ENCODE measurements at regions not wholly inside any gene's neighbourhood (a gene's known extent, or its start where the extent isn't known, plus 50 kb on each side); places are given as distances from the start of the nearest gene placed in this dataset.

- TF ChIP-seq CTCF (IDR thresholded peaks at IDR 0.05; ENCODE audit: poor library complexity) (no peak), EZH2phosphoT487 (IDR thresholded peaks at IDR 0.05; ENCODE audit: low read depth, severe bottlenecking, unreplicated experiment) (no peak), EZH2 (IDR thresholded peaks at IDR 0.05; ENCODE audit: borderline replicate concordance) (no peak)
- peak overlapping the region; percentile 27 for H3K4me2 ChIP-seq
Measured at GRCh38 chrX:115399306-115399705, 109.8 kb downstream of the LUZP4 start.

DNA sequence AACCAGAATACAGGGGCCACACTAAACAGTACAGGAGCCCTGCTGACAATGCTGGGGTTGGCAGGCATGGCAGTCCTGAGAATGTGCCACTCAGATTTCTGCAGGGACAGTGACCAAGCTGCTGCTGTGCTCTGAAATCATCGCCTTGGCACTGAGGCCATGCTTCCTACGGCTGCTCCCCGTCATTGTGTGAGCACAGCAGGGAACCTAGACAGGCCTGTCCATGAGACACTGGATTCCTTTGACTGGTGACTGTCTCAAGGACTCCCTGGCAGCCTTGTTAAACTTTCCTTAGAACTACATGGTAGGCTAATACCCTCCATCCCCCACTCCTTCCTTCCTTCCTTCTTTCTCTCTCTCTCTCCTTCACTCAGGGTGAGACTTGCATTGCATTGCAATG lies 111.4 kb downstream of the LUZP4 start:
- Histone ChIP-seq H3K27ac (no peak overlapping the region), H2AFZ (no peak overlapping the region), H3K4me2 (no peak overlapping the region), H3K9me3 (ENCODE audit: low read depth) (no peaks in the 10 kb centered on the region), H4K20me1 (ENCODE audit: insufficient read depth, poor library complexity, severe bottlenecking) (no peaks in the 10 kb centered on the region), H3K9me2 (replicated peaks; ENCODE audit: insufficient read depth) (no peaks in the 10 kb centered on the region), H3K27me3 (no peaks in the 10 kb centered on the region), H3K4me1 (ENCODE audit: insufficient read depth) (no peaks in the 10 kb centered on the region), H3K79me2 (no peaks in the 10 kb centered on the region), H3K36me3 (replicated peaks; ENCODE audit: insufficient read depth, low read depth) (no peaks in the 10 kb centered on the region), H3K4me3 (no peak overlapping the region)
- TF ChIP-seq EZH2phosphoT487 (IDR thresholded peaks at IDR 0.05; ENCODE audit: low read depth, severe bottlenecking, unreplicated experiment) = no peak
- TF ChIP-seq EZH2 (IDR thresholded peaks at IDR 0.05; ENCODE audit: borderline replicate concordance) = no peak
- no peak for TF ChIP-seq CTCF (IDR thresholded peaks at IDR 0.05; ENCODE audit: poor library complexity)
- no peak for DNase-seq (ENCODE audit: low spot score)
- WGBS (ENCODE audit: low lambda C conversion rate, missing lambda C conversion rate) = 91% methylated on average over 3 of the region's 3 CpGs

More at GRCh38 chrX:115399306-115399705, 109.8 kb downstream of the LUZP4 start:
- H3K9me2 ChIP-seq (replicated peaks; ENCODE audit: insufficient read depth) = no peaks in the 10 kb centered on the region
- no peaks in the 10 kb centered on the region for H3K27me3 ChIP-seq
- no peaks in the 10 kb centered on the region for H3K36me3 ChIP-seq (replicated peaks; ENCODE audit: insufficient read depth, low read depth)
- no peaks in the 10 kb centered on the region for H3K4me1 ChIP-seq (ENCODE audit: insufficient read depth)
- no peaks in the 10 kb centered on the region for H3K79me2 ChIP-seq
- no peaks in the 10 kb centered on the region for H3K9me3 ChIP-seq (ENCODE audit: low read depth)
- no peak for DNase-seq (ENCODE audit: low spot score)
- no peak overlapping the region for H2AFZ ChIP-seq
- WGBS (ENCODE audit: low lambda C conversion rate, missing lambda C conversion rate) = 91% methylated on average over 2 of the region's 2 CpGs
- no peak overlapping the region for H3K4me3 ChIP-seq
- H3K27ac ChIP-seq = no peak overlapping the region
- H4K20me1 ChIP-seq (ENCODE audit: insufficient read depth, poor library complexity, severe bottlenecking) = no peaks in the 10 kb centered on the region

DNA sequence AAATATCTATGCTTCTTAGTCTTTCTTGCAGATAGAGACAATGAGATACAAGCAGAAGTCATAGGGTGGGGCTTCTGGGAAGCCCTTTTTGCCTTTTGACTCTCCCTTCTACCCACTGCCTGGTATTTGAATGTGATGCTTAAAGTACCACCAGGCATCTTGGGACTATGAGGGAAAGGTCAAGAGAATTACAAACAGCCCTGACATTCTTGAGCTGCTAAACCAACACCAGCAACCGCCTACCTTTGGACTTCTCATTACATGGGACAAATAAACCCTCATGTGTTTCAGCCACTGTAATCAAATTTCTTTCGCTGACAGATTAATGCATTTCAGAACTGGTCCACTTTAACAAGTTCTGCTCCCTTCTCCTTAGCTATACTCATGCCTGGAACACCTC lies 112.8 kb downstream of the LUZP4 start:
- Histone ChIP-seq H4K20me1 (ENCODE audit: insufficient read depth, poor library complexity, severe bottlenecking) (no peaks in the 10 kb centered on the region), H3K9me2 (replicated peaks; ENCODE audit: insufficient read depth) (no peaks in the 10 kb centered on the region), H3K36me3 (replicated peaks; ENCODE audit: insufficient read depth, low read depth) (no peaks in the 10 kb centered on the region), H3K27ac (no peak overlapping the region), H2AFZ (no peak overlapping the region), H3K79me2 (no peaks in the 10 kb centered on the region), H3K9me3 (ENCODE audit: low read depth) (no peaks in the 10 kb centered on the region), H3K4me3 (no peak overlapping the region), H3K4me2 (no peak overlapping the region), H3K4me1 (ENCODE audit: insufficient read depth) (no peaks in the 10 kb centered on the region), H3K27me3 (no peaks in the 10 kb centered on the region)
- no peak for DNase-seq (ENCODE audit: low spot score)
- TF ChIP-seq CTCF (IDR thresholded peaks at IDR 0.05; ENCODE audit: poor library complexity) = no peak
- no peak for TF ChIP-seq EZH2phosphoT487 (IDR thresholded peaks at IDR 0.05; ENCODE audit: low read depth, severe bottlenecking, unreplicated experiment)
- TF ChIP-seq EZH2 (IDR thresholded peaks at IDR 0.05; ENCODE audit: borderline replicate concordance) = no peak
- 88% methylated on average over 2 of the region's 2 CpGs for WGBS (ENCODE audit: low lambda C conversion rate, missing lambda C conversion rate)

Data from hepatocyte (in vitro differentiated cells).